Calu3 (cell line): ENCODE measurements at regions not wholly inside any gene's neighbourhood (a gene's known extent, or its start where the extent isn't known, plus 50 kb on each side); places are given as distances from the start of the nearest gene placed in this dataset.

Source experiments
- BruUV-seq: library from RNA; stranded (reverse); fragments of 400-500 nt; replicated peaks from 2 replicates; lab custom pipeline; 2021; lab: Mats Ljungman, UMichigan
- CTCF ChIA-PET: fragments of 300-600 bp; sonication (Branson Sonifier 250); formaldehyde crosslinking; loops from one replicate; lab custom pipeline; 2022; ENCODE audit warnings: antibody characterized with exemption; lab: Charles Lee
- DNase-seq: peaks from one replicate; pipeline ENCODE4 v3.0.0; 2022
- H3K27ac Mint-ChIP-seq: one replicate; pipeline ENCODE4 v1.8.0; 2022; ENCODE audit warnings: mixed read lengths; ENCODE audit not compliant: unreplicated experiment
- H3K27me3 Mint-ChIP-seq: one replicate; pipeline ENCODE4 v1.8.0; 2022; ENCODE audit warnings: mixed read lengths; ENCODE audit not compliant: unreplicated experiment
- H3K36me3 Mint-ChIP-seq: one replicate; pipeline ENCODE4 v1.8.0; 2022; ENCODE audit warnings: mild to moderate bottlenecking, moderate library complexity, mixed read lengths; ENCODE audit not compliant: insufficient read depth, unreplicated experiment
- H3K4me1 Mint-ChIP-seq: one replicate; pipeline ENCODE4 v1.8.0; 2022; ENCODE audit warnings: mild to moderate bottlenecking, low read depth, mixed read lengths; ENCODE audit not compliant: unreplicated experiment
- H3K4me3 Mint-ChIP-seq: one replicate; pipeline ENCODE4 v1.8.0; 2022; ENCODE audit warnings: mild to moderate bottlenecking, low read depth, moderate library complexity, mixed read lengths; ENCODE audit not compliant: unreplicated experiment
- H3K9me3 Mint-ChIP-seq: one replicate; pipeline ENCODE4 v1.8.0; 2022; ENCODE audit warnings: low read depth, mixed read lengths; ENCODE audit not compliant: unreplicated experiment
- CTCF ChIP-seq: fragments of 200-600 bp; IDR thresholded peaks from one replicate; pipeline ENCODE4 v1.8.0; 2022; ENCODE audit warnings: antibody characterized with exemption; ENCODE audit not compliant: unreplicated experiment
- intact Hi-C: fragments of 100-400 bp; cut with micrococcal nuclease; formaldehyde crosslinking; loops from one replicate; pipeline ENCODE4 v1.10.0; 2022; ENCODE audit not compliant: unreplicated experiment

- Mint-ChIP-seq H3K36me3 (no peaks in the 10 kb centered on the region), H3K4me3 (no peak overlapping the region), H3K4me1 (no peaks in the 10 kb centered on the region), H3K27ac (no peak overlapping the region), H3K27me3 (peaks cover 27% of the 10 kb centered on the region), H3K9me3 (no peaks in the 10 kb centered on the region)
- BruUV-seq, result no TSS peak
- CTCF ChIA-PET, result no interaction called here
- intact Hi-C loops, result no loop called here
- TF ChIP-seq CTCF, result no peak
- DNase-seq, result no peak
Measured at GRCh38 chr16:66054095-66054494, 312.4 kb upstream of the CDH5 start.

- DNase-seq, result no peak
- Mint-ChIP-seq H3K9me3 (no peaks in the 10 kb centered on the region), H3K27me3 (peaks cover 27% of the 10 kb centered on the region), H3K27ac (no peak overlapping the region), H3K4me1 (no peaks in the 10 kb centered on the region), H3K4me3 (no peak overlapping the region), H3K36me3 (no peaks in the 10 kb centered on the region)
- intact Hi-C loops, result no loop called here
- TF ChIP-seq CTCF, result no peak
- no TSS peak for BruUV-seq
- CTCF ChIA-PET, result interaction anchor here (0.6 kb wide), 2 partner anchors 32 to 132 kb away, joined by 6 read pairs; no protein-coding TSS in a partner anchor
Measured at GRCh38 chr16:66052745-66053144, 313.7 kb upstream of the CDH5 start.

GRCh38 chr16:66050991-66051390, 315.5 kb upstream of the CDH5 start:
- no peaks in the 10 kb centered on the region for H3K36me3 Mint-ChIP-seq
- H3K27ac Mint-ChIP-seq, result no peak overlapping the region
- no peak overlapping the region for H3K4me3 Mint-ChIP-seq
- H3K9me3 Mint-ChIP-seq, result no peaks in the 10 kb centered on the region
- no peak for TF ChIP-seq CTCF
- CTCF ChIA-PET, result no interaction called here
- H3K27me3 Mint-ChIP-seq, result peaks cover 26% of the 10 kb centered on the region
- H3K4me1 Mint-ChIP-seq, result no peaks in the 10 kb centered on the region
- no peak for DNase-seq
- no TSS peak for BruUV-seq
- intact Hi-C loops, result no loop called here

GRCh38 chr16:66049865-66050264, 316.6 kb upstream of the CDH5 start:
- Mint-ChIP-seq H3K4me3 (no peak overlapping the region), H3K9me3 (no peaks in the 10 kb centered on the region), H3K36me3 (no peaks in the 10 kb centered on the region), H3K4me1 (no peaks in the 10 kb centered on the region), H3K27me3 (peaks cover 34% of the 10 kb centered on the region), H3K27ac (no peak overlapping the region)
- no peak for TF ChIP-seq CTCF
- CTCF ChIA-PET, result no interaction called here
- intact Hi-C loops, result no loop called here
- DNase-seq, result no peak
- BruUV-seq, result no TSS peak
